Peyer's patch (tissue), 4 donors: ENCODE measurements at regions not wholly inside any gene's neighbourhood (a gene's known extent, or its start where the extent isn't known, plus 50 kb on each side); places are given as distances from the start of the nearest gene placed in this dataset.

Source experiments
- POLR2A ChIP-seq, 2 donors: fragments of 450-650 bp; IDR thresholded peaks; one replicate each; pipeline ENCODE4 v1.5.1; 2017; ENCODE audit warnings: antibody characterized with exemption in 2 of 2, mild to moderate bottlenecking in 2 of 2, moderate library complexity in 2 of 2
- TF ChIP-seq, protein P1 (sequence below), 6 experiments: fragments of 450-650 bp in 4 of 6; fragments of 200-600 bp in 2 of 6; sonication (generic) in 1 of 6; IDR thresholded peaks; one replicate each; pipeline ENCODE4 v1.5.1; 2017 to 2019; ENCODE audit warnings: antibody characterized with exemption in 6 of 6, mild to moderate bottlenecking in 3 of 6, moderate library complexity in 1 of 6

DNA sequence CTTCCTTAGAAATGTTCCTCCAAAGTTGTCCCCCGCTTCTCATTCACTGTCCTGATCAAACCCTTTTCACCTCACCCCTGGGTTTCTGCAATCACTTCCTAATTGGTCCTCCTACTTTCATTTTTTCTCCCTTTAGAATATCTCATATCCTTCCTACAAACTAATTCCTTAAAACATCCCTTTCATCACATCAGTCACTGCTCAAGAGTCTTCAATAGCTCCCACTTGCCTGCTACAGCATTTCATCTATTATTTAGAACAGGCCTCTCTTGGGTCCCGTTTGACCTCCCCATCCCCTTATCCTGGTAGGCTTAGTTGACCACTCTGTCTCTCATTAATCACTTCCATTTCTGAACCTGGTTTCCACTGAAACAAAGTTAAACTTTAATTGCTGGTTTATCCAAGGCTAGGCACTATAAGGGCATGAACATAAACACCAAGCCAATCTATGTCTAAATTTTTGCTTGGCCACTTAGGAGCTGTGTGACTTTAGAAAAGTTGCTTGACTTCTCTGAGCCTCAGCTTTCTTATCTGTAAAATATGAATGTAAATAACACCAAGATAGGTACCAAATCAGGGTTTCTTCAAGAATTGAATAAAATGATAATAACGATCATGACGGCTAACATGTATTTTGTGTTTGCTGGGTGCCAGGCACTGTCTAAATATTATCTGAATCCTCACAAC, 202.1 kb upstream of the WWC1 start:
- TF ChIP-seq, protein P1, sequence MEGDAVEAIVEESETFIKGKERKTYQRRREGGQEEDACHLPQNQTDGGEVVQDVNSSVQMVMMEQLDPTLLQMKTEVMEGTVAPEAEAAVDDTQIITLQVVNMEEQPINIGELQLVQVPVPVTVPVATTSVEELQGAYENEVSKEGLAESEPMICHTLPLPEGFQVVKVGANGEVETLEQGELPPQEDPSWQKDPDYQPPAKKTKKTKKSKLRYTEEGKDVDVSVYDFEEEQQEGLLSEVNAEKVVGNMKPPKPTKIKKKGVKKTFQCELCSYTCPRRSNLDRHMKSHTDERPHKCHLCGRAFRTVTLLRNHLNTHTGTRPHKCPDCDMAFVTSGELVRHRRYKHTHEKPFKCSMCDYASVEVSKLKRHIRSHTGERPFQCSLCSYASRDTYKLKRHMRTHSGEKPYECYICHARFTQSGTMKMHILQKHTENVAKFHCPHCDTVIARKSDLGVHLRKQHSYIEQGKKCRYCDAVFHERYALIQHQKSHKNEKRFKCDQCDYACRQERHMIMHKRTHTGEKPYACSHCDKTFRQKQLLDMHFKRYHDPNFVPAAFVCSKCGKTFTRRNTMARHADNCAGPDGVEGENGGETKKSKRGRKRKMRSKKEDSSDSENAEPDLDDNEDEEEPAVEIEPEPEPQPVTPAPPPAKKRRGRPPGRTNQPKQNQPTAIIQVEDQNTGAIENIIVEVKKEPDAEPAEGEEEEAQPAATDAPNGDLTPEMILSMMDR (IDR thresholded peaks at IDR 0.05), result no peak
- TF ChIP-seq POLR2A (IDR thresholded peaks at IDR 0.05), result no peak
